ENCODE measurements at regions not wholly inside any gene's neighbourhood (a gene's known extent, or its start where the extent isn't known, plus 50 kb on each side); places are given as distances from the start of the nearest gene placed in this dataset.

DNA sequence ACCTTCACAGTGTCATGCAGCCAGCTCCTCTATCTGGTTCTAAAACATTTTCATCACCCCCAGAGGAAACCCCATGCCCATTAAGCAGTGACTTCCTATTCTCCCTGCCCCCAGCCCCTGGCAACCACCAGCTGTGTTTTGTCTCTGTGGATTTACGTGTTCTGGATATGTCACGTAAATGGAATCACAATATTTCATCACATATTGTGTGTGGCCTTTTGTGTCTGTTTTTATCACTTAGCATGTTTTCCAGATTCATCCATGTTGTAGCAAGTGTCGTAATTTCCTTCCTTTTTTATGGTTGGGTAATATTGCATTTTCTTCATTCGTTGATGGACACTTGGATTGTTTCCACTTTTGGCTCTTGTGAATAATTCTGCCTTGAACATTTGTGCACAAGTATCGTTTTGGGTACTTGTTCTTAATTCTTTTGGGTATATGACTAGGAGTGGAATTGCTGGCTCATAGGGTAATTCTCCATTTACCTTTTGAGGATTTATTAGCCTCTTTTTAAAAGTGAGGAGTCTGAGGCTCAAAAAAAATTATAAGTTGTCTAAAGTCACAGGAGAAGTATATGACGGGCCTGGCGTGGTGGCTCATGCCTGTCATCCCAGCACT, 127.0 kb downstream of the MRPS6 start:
- H4K20me1 ChIP-seq (ENCODE audit: insufficient read depth, poor library complexity, severe bottlenecking), result no peaks in the 10 kb centered on the region
- H3K27me3 ChIP-seq, result no peaks in the 10 kb centered on the region
- H3K9me2 ChIP-seq (replicated peaks; ENCODE audit: insufficient read depth), result no peaks in the 10 kb centered on the region
- DNase-seq (ENCODE audit: low spot score), result no peak
- TF ChIP-seq, protein P1, sequence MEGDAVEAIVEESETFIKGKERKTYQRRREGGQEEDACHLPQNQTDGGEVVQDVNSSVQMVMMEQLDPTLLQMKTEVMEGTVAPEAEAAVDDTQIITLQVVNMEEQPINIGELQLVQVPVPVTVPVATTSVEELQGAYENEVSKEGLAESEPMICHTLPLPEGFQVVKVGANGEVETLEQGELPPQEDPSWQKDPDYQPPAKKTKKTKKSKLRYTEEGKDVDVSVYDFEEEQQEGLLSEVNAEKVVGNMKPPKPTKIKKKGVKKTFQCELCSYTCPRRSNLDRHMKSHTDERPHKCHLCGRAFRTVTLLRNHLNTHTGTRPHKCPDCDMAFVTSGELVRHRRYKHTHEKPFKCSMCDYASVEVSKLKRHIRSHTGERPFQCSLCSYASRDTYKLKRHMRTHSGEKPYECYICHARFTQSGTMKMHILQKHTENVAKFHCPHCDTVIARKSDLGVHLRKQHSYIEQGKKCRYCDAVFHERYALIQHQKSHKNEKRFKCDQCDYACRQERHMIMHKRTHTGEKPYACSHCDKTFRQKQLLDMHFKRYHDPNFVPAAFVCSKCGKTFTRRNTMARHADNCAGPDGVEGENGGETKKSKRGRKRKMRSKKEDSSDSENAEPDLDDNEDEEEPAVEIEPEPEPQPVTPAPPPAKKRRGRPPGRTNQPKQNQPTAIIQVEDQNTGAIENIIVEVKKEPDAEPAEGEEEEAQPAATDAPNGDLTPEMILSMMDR (IDR thresholded peaks at IDR 0.05; ENCODE audit: poor library complexity), result no peak
- TF ChIP-seq EZH2phosphoT487 (IDR thresholded peaks at IDR 0.05; ENCODE audit: low read depth, severe bottlenecking, unreplicated experiment), result no peak
- TF ChIP-seq EZH2 (IDR thresholded peaks at IDR 0.05; ENCODE audit: borderline replicate concordance), result no peak
- H3K9me3 ChIP-seq (ENCODE audit: low read depth), result no peaks in the 10 kb centered on the region
- H3K79me2 ChIP-seq, result no peaks in the 10 kb centered on the region
- H3K36me3 ChIP-seq (replicated peaks; ENCODE audit: insufficient read depth, low read depth), result no peaks in the 10 kb centered on the region
- 91% methylated on average over 7 of the region's 7 CpGs for WGBS (ENCODE audit: low lambda C conversion rate, missing lambda C conversion rate)
- H3K27ac ChIP-seq, result peak overlapping the region; percentile 93
- no peak overlapping the region for H3K4me3 ChIP-seq
- H3K4me2 ChIP-seq, result no peak overlapping the region
- no peak overlapping the region for H2AFZ ChIP-seq
- peaks cover 44% of the 10 kb centered on the region for H3K4me1 ChIP-seq (ENCODE audit: insufficient read depth)

DNA sequence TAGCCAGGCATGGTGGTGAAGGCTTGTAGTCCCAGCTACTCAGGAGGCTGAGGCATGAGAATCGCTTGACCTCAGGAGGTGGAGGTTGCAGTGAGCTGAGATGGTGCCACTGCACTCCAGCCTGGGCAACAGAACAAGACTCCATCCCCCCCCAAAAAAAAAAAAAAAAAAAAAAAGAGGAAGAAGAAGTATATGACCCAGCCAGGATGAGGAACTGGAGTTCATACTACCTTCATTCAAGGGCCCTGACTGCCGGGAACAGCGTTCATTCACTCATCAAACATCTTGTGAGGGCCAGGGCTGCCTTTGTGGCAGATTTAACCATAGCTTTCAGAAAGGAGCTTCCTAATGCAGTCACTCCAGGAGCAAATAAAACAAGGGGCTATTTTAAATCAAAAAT, 127.6 kb downstream of the MRPS6 start:
- WGBS (ENCODE audit: low lambda C conversion rate, missing lambda C conversion rate), result 68% methylated on average over 3 of the region's 3 CpGs
- Histone ChIP-seq H3K27ac (peak overlapping the region; percentile 93), H3K9me3 (ENCODE audit: low read depth) (no peaks in the 10 kb centered on the region), H3K79me2 (no peaks in the 10 kb centered on the region), H3K9me2 (replicated peaks; ENCODE audit: insufficient read depth) (no peaks in the 10 kb centered on the region), H2AFZ (peak overlapping the region; percentile 64), H3K4me1 (ENCODE audit: insufficient read depth) (peaks cover 47% of the 10 kb centered on the region), H4K20me1 (ENCODE audit: insufficient read depth, poor library complexity, severe bottlenecking) (no peaks in the 10 kb centered on the region), H3K4me3 (no peak overlapping the region), H3K36me3 (replicated peaks; ENCODE audit: insufficient read depth, low read depth) (no peaks in the 10 kb centered on the region), H3K27me3 (no peaks in the 10 kb centered on the region), H3K4me2 (peak overlapping the region; percentile 81)
- DNase-seq (ENCODE audit: low spot score), result no peak
- TF ChIP-seq, protein P1 (IDR thresholded peaks at IDR 0.05; ENCODE audit: poor library complexity), result no peak
- no peak for TF ChIP-seq EZH2 (IDR thresholded peaks at IDR 0.05; ENCODE audit: borderline replicate concordance)
- no peak for TF ChIP-seq EZH2phosphoT487 (IDR thresholded peaks at IDR 0.05; ENCODE audit: low read depth, severe bottlenecking, unreplicated experiment)

DNA sequence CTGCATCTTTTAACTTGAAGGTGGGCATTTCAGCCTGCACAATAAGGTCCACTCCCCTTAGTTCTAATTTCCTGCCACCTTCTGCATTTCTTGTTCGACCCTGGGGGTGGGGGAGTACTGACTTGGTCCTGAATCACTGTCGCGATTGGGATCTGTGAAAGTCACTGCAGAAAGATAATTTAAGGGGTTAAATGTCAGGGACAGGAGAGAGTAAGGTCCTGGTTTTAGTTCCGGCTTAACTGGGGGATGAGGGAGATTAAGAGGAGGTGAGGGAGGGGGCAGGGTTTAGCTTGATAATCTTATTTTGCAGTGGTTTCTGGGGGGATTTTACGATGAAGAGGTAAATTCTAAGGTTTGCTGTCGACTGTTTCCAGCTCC, 128.1 kb downstream of the MRPS6 start:
- no peaks in the 10 kb centered on the region for H3K79me2 ChIP-seq
- TF ChIP-seq, protein P1 (IDR thresholded peaks at IDR 0.05; ENCODE audit: poor library complexity), result no peak
- TF ChIP-seq EZH2phosphoT487 (IDR thresholded peaks at IDR 0.05; ENCODE audit: low read depth, severe bottlenecking, unreplicated experiment), result no peak
- no peak for TF ChIP-seq EZH2 (IDR thresholded peaks at IDR 0.05; ENCODE audit: borderline replicate concordance)
- no peaks in the 10 kb centered on the region for H3K9me2 ChIP-seq (replicated peaks; ENCODE audit: insufficient read depth)
- H3K9me3 ChIP-seq (ENCODE audit: low read depth), result no peaks in the 10 kb centered on the region
- peak overlapping the region; percentile 64 for H2AFZ ChIP-seq
- peak overlapping the region; percentile 81 for H3K4me2 ChIP-seq
- peaks cover 51% of the 10 kb centered on the region for H3K4me1 ChIP-seq (ENCODE audit: insufficient read depth)
- no peaks in the 10 kb centered on the region for H3K27me3 ChIP-seq
- H3K4me3 ChIP-seq, result peak overlapping the region; percentile 12
- no peaks in the 10 kb centered on the region for H4K20me1 ChIP-seq (ENCODE audit: insufficient read depth, poor library complexity, severe bottlenecking)
- H3K36me3 ChIP-seq (replicated peaks; ENCODE audit: insufficient read depth, low read depth), result no peaks in the 10 kb centered on the region
- H3K27ac ChIP-seq, result peak overlapping the region; percentile 93
- WGBS (ENCODE audit: low lambda C conversion rate, missing lambda C conversion rate), result 7% methylated on average over 6 of the region's 6 CpGs
- no peak for DNase-seq (ENCODE audit: low spot score)

All from hepatocyte (in vitro differentiated cells).